PC-9 (cell line): ENCODE measurements at regions not wholly inside any gene's neighbourhood (a gene's known extent, or its start where the extent isn't known, plus 50 kb on each side); places are given as distances from the start of the nearest gene placed in this dataset.

ENCODE experiments used
- EZH2 ChIP-seq: fragments of 200-600 bp; sonication (generic); IDR thresholded peaks from 2 replicates; pipeline ENCODE4 v1.8.0; 2017; ENCODE audit warnings: antibody characterized with exemption, low read depth
- TF ChIP-seq, protein P1 (sequence below): fragments of 200-600 bp; sonication (generic); conservative IDR thresholded peaks from 2 replicates; pipeline ENCODE4 v1.6.1; 2017; ENCODE audit warnings: mixed run types, antibody characterized with exemption, mild to moderate bottlenecking, moderate library complexity

DNA sequence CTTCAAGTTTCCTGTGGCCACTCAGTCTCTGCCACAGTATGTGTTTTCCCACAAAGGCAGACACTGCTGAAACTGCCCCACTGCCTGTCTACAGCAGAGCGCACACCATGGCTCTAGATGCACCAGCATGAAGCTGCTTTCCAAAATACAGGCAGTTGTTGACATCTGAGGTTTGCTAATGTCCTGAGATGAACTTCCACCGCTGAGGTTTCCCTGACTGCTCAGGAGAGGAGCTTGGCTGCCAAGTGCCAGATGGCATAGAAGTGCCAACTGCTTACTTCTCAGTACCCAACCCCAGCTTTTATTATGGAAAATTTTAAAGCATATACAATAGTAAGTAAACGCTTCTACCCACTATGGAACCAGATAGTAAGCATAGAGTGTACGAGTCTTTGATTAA, 61.0 kb upstream of the EXOC1L start:
- TF ChIP-seq, protein P1, sequence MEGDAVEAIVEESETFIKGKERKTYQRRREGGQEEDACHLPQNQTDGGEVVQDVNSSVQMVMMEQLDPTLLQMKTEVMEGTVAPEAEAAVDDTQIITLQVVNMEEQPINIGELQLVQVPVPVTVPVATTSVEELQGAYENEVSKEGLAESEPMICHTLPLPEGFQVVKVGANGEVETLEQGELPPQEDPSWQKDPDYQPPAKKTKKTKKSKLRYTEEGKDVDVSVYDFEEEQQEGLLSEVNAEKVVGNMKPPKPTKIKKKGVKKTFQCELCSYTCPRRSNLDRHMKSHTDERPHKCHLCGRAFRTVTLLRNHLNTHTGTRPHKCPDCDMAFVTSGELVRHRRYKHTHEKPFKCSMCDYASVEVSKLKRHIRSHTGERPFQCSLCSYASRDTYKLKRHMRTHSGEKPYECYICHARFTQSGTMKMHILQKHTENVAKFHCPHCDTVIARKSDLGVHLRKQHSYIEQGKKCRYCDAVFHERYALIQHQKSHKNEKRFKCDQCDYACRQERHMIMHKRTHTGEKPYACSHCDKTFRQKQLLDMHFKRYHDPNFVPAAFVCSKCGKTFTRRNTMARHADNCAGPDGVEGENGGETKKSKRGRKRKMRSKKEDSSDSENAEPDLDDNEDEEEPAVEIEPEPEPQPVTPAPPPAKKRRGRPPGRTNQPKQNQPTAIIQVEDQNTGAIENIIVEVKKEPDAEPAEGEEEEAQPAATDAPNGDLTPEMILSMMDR, result no peak
- no peak for TF ChIP-seq EZH2
